ENCODE measurements at regions not wholly inside any gene's neighbourhood (a gene's known extent, or its start where the extent isn't known, plus 50 kb on each side); places are given as distances from the start of the nearest gene placed in this dataset.
"Not testable (repeated sequence)": the region's sequence is repeated elsewhere in the genome, so short reads cannot be mapped to it uniquely, and the experiment has no call there.

DNA sequence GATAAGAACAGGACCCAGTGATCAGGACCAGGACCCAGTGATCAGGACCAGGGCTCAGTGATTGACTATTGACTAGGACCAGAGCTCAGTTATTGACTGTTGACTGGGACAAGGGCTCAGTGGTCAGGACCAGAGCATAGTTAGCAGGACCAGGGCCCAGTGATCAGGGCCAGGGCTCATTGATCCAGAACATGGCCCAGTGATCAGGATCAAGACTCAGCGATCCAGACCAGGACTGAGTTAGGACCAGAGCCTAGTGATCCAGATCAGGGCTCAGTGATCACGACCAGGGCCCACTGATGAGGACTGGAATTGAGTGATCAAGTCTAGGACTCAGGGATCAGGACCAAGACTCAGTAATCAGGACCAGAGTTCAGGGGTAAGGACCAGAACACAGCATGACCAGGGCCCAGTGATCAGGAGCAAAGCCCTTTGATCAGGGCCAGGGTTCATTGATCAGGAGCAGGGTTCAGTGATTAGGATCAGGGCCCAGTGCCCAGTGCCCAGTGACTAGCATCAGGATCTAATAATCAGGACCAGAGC lies 176.0 kb downstream of the TMEM121 start:
- no peaks in the 10 kb centered on the region for H3K36me3 Mint-ChIP-seq (ENCODE audit: insufficient read depth, unreplicated experiment)
- H3K4me1 ChIP-seq, result no peaks in the 10 kb centered on the region
- ChIA-PET CTCF (no interaction called here), POLR2A (no interaction called here)
- no peak overlapping the region for H3K4me3 Mint-ChIP-seq (ENCODE audit: unreplicated experiment)
- H3K9me3 ChIP-seq, result no peaks in the 10 kb centered on the region
- no peak overlapping the region for H3K27ac Mint-ChIP-seq (ENCODE audit: unreplicated experiment)
- intact Hi-C loops (cut with micrococcal nuclease; ENCODE audit: unreplicated experiment), result no loop called here
- H3K4me1 Mint-ChIP-seq (ENCODE audit: low read depth, unreplicated experiment), result no peaks in the 10 kb centered on the region
- H3K27me3 Mint-ChIP-seq (ENCODE audit: insufficient read depth, unreplicated experiment), result peaks cover 8% of the 10 kb centered on the region
- no TSS peak for BruUV-seq (replicated peaks)
- no peak overlapping the region for H3K4me3 ChIP-seq (ENCODE audit: low read depth, low read length)
- H3K36me3 ChIP-seq (ENCODE audit: control insufficient read depth, insufficient read depth, low read length), result no peaks in the 10 kb centered on the region
- DNase-seq, result peak in 1 of 2 experiments; percentile 14
- H3K27me3 ChIP-seq (replicated peaks; ENCODE audit: control insufficient read depth, insufficient read depth, low read length), result no peaks in the 10 kb centered on the region
- TF ChIP-seq, protein P1, sequence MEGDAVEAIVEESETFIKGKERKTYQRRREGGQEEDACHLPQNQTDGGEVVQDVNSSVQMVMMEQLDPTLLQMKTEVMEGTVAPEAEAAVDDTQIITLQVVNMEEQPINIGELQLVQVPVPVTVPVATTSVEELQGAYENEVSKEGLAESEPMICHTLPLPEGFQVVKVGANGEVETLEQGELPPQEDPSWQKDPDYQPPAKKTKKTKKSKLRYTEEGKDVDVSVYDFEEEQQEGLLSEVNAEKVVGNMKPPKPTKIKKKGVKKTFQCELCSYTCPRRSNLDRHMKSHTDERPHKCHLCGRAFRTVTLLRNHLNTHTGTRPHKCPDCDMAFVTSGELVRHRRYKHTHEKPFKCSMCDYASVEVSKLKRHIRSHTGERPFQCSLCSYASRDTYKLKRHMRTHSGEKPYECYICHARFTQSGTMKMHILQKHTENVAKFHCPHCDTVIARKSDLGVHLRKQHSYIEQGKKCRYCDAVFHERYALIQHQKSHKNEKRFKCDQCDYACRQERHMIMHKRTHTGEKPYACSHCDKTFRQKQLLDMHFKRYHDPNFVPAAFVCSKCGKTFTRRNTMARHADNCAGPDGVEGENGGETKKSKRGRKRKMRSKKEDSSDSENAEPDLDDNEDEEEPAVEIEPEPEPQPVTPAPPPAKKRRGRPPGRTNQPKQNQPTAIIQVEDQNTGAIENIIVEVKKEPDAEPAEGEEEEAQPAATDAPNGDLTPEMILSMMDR (IDR thresholded peaks at IDR 0.05; ENCODE audit: insufficient read depth in 1 of 2, low read depth in 1 of 2, low read length in 1 of 2, severe bottlenecking in 1 of 2, unreplicated experiment in 1 of 2), result no peak
- H3K9me3 Mint-ChIP-seq (ENCODE audit: unreplicated experiment), result peaks cover 10% of the 10 kb centered on the region

DNA sequence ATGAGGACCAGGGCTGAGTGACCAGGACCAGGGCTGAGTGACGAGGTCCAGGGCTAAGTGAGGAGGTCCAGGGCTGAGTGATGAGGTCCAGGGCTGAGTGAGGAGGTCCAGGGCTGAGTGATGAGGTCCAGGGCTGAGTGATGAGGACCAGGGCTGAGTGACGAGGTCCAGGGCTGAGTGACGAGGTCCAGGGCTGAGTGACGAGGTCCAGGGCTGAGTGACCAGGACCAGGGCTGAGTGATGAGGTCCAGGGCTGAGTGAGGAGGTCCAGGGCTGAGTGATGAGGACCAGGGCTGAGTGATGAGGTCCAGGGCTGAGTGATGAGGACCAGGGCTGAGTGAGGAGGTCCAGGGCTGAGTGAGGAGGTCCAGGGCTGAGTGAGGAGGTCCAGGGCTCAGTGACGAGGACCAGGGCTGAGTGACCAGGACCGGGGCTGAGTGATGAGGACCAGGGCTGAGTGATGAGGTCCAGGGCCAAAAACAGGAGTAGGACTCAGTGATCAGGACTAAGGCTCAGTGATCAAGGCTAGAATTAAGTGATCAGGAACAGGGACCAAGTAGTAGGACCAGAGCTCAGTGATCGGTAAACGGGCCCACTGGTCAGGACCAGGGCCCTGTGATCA lies 176.8 kb downstream of the TMEM121 start:
- H3K36me3 ChIP-seq (ENCODE audit: control insufficient read depth, insufficient read depth, low read length); H3K9me3 ChIP-seq; CTCF ChIA-PET; H3K27me3 ChIP-seq (replicated peaks; ENCODE audit: control insufficient read depth, insufficient read depth, low read length); intact Hi-C loops (cut with micrococcal nuclease; ENCODE audit: unreplicated experiment); H3K9me3 Mint-ChIP-seq (ENCODE audit: unreplicated experiment); POLR2A ChIA-PET; H3K4me1 ChIP-seq; H3K27me3 Mint-ChIP-seq (ENCODE audit: insufficient read depth, unreplicated experiment); H3K27ac Mint-ChIP-seq (ENCODE audit: unreplicated experiment); H3K4me1 Mint-ChIP-seq (ENCODE audit: low read depth, unreplicated experiment); H3K36me3 Mint-ChIP-seq (ENCODE audit: insufficient read depth, unreplicated experiment); BruUV-seq (replicated peaks); H3K4me3 Mint-ChIP-seq (ENCODE audit: unreplicated experiment); H3K4me3 ChIP-seq (ENCODE audit: low read depth, low read length): not testable (repeated sequence)
- peak in 1 of 2 experiments; percentile 5 for DNase-seq

DNA sequence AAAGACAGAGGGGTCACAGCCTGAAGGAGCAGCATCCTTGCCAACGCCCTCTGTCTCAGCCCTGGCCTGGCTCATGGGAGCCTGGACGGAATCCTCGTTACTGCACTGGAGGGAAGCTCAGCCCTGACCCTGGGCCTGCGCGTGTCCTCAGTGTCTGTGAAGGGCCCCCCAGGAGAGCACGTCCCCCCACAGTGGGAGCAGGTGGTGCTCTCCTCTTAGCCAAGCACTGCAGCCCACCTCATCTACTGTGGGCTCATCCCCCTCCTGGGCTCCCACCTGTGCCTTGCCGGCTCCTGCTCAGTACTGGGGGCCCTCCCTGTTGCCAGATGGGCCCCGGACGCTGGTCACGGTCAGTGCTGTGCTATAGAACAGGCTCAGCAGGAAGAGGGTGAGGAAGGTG lies 177.7 kb downstream of the TMEM121 start:
- H3K27me3 ChIP-seq (replicated peaks; ENCODE audit: control insufficient read depth, insufficient read depth, low read length); DNase-seq; POLR2A ChIA-PET; H3K36me3 ChIP-seq (ENCODE audit: control insufficient read depth, insufficient read depth, low read length); H3K4me3 ChIP-seq (ENCODE audit: low read depth, low read length); H3K9me3 Mint-ChIP-seq (ENCODE audit: unreplicated experiment); H3K9me3 ChIP-seq; BruUV-seq (replicated peaks); H3K27ac Mint-ChIP-seq (ENCODE audit: unreplicated experiment); H3K27me3 Mint-ChIP-seq (ENCODE audit: insufficient read depth, unreplicated experiment); H3K4me3 Mint-ChIP-seq (ENCODE audit: unreplicated experiment); intact Hi-C loops (cut with micrococcal nuclease; ENCODE audit: unreplicated experiment); H3K36me3 Mint-ChIP-seq (ENCODE audit: insufficient read depth, unreplicated experiment); H3K4me1 ChIP-seq; H3K4me1 Mint-ChIP-seq (ENCODE audit: low read depth, unreplicated experiment); CTCF ChIA-PET: not testable (repeated sequence)

DNA sequence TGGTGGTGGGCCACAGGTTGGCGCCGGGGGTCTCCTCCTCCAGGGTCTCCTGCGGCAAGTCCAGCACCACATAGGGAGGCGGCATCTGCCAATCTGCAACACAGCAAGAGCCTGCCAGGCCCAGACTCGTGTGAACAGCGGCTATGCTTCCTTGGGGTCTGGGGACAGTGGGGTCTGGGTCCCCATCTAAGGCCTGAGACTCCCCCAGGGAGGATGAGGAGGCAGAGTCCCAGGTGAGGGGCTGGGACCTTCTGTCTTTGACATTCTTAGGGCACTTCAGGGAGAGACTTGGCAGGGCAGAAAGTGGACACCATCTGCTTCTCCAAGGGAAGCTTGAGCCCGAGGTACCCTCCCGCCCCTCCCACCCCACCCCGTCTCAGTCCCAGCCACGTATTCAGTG lies 178.1 kb downstream of the TMEM121 start:
- intact Hi-C loops (cut with micrococcal nuclease; ENCODE audit: unreplicated experiment); DNase-seq; H3K27ac Mint-ChIP-seq (ENCODE audit: unreplicated experiment); H3K9me3 Mint-ChIP-seq (ENCODE audit: unreplicated experiment); BruUV-seq (replicated peaks); H3K27me3 Mint-ChIP-seq (ENCODE audit: insufficient read depth, unreplicated experiment); H3K27me3 ChIP-seq (replicated peaks; ENCODE audit: control insufficient read depth, insufficient read depth, low read length); H3K4me3 Mint-ChIP-seq (ENCODE audit: unreplicated experiment); POLR2A ChIA-PET; H3K36me3 ChIP-seq (ENCODE audit: control insufficient read depth, insufficient read depth, low read length); CTCF ChIA-PET; H3K36me3 Mint-ChIP-seq (ENCODE audit: insufficient read depth, unreplicated experiment); H3K4me3 ChIP-seq (ENCODE audit: low read depth, low read length); H3K9me3 ChIP-seq; H3K4me1 ChIP-seq; H3K4me1 Mint-ChIP-seq (ENCODE audit: low read depth, unreplicated experiment): not testable (repeated sequence)

DNA sequence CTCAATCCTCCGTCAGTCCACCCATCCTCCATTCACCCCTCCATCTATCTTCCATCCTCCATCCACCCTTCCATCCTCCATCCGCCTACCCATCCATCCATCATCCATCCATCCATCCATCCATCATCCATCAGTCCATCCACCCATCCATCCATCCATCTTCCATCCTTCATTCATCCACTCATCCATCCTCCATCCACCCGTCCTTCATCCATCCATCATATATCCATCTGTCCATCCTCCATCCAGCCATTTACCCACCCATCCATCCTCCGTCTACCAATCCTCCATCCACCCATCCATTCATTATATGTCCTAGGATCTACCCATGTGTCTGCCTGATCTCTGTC lies 179.1 kb downstream of the TMEM121 start:
- POLR2A ChIA-PET; H3K36me3 ChIP-seq (ENCODE audit: control insufficient read depth, insufficient read depth, low read length); DNase-seq; H3K9me3 Mint-ChIP-seq (ENCODE audit: unreplicated experiment); H3K27me3 ChIP-seq (replicated peaks; ENCODE audit: control insufficient read depth, insufficient read depth, low read length); H3K27me3 Mint-ChIP-seq (ENCODE audit: insufficient read depth, unreplicated experiment); BruUV-seq (replicated peaks); CTCF ChIA-PET; H3K4me3 ChIP-seq (ENCODE audit: low read depth, low read length); intact Hi-C loops (cut with micrococcal nuclease; ENCODE audit: unreplicated experiment); H3K27ac Mint-ChIP-seq (ENCODE audit: unreplicated experiment); H3K4me1 Mint-ChIP-seq (ENCODE audit: low read depth, unreplicated experiment); H3K36me3 Mint-ChIP-seq (ENCODE audit: insufficient read depth, unreplicated experiment); H3K4me3 Mint-ChIP-seq (ENCODE audit: unreplicated experiment); H3K9me3 ChIP-seq; H3K4me1 ChIP-seq: not testable (repeated sequence)

DNA sequence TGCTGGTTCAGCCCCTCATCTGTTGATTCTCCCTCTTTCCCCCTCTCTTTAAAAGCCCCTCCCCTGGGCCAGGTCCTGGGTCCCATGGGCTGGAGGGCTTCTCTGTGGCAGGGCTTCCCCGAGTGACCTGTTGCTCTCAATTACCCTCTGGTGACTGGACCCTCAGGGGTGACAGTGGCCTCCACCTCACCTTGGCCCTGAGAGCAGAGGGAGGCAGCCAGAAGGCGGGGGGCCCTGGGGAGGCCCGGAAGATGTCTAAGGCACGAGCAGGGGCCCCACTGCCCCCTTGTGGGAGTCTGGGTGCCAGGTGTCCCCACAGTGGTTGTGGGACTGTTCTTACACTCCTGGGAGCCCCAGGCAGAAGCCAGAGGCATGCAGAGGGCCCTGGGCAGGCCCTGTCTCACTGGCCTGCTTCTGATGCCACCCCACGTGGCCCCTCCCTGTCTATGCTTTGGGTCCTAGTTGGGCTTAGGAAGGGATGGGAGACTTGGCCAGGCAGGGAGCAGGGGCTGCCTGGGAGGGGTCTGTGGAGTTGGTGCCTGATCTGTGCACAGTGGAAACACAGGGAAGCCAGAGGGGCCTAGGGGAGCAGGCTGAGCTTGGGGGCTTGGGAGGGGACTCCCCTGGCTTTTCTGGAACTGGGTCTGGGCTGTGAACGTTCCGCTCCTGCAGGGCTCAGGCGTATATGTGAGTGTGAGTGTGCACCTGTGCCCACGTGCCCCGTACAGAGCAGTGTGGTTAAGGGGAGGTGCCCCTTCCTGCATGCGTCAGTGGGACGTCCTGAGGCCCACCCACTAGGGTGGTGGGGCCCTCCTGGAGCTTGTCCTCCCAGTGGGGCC lies 179.7 kb downstream of the TMEM121 start:
- H3K4me1 ChIP-seq; H3K4me3 ChIP-seq (ENCODE audit: low read depth, low read length); H3K9me3 Mint-ChIP-seq (ENCODE audit: unreplicated experiment); H3K4me3 Mint-ChIP-seq (ENCODE audit: unreplicated experiment); H3K4me1 Mint-ChIP-seq (ENCODE audit: low read depth, unreplicated experiment); BruUV-seq (replicated peaks); H3K27ac Mint-ChIP-seq (ENCODE audit: unreplicated experiment); H3K36me3 Mint-ChIP-seq (ENCODE audit: insufficient read depth, unreplicated experiment); CTCF ChIA-PET; H3K36me3 ChIP-seq (ENCODE audit: control insufficient read depth, insufficient read depth, low read length); H3K9me3 ChIP-seq; H3K27me3 Mint-ChIP-seq (ENCODE audit: insufficient read depth, unreplicated experiment); intact Hi-C loops (cut with micrococcal nuclease; ENCODE audit: unreplicated experiment); POLR2A ChIA-PET; H3K27me3 ChIP-seq (replicated peaks; ENCODE audit: control insufficient read depth, insufficient read depth, low read length): not testable (repeated sequence)
- DNase-seq, result peak in 1 of 2 experiments; percentile 15
